Neuronal stem cell (in vitro differentiated cells): ENCODE measurements at regions not wholly inside any gene's neighbourhood (a gene's known extent, or its start where the extent isn't known, plus 50 kb on each side); places are given as distances from the start of the nearest gene placed in this dataset.
A peak's percentile ranks its signal among the peaks of the same experiment; 100 is the strongest.

Experiments
- DNase-seq: peaks from one replicate; pipeline ENCODE4 v3.0.0-alpha.2; 2013; ENCODE audit warnings: low spot score
- H2AFZ ChIP-seq: one replicate; pipeline ENCODE4 v1.6.1; 2013; ENCODE audit warnings: mild to moderate bottlenecking, low read length, inconsistent platforms
- H2AK5ac ChIP-seq: 2 replicates; pipeline ENCODE4 v1.6.1; 2013; ENCODE audit warnings: low read depth, mild to moderate bottlenecking, inconsistent platforms, low read length, moderate library complexity, mixed read lengths
- H2BK120ac ChIP-seq: 2 replicates; pipeline ENCODE4 v1.6.1; 2013; ENCODE audit warnings: low read depth, mild to moderate bottlenecking, inconsistent platforms, low read length, moderate library complexity, mixed read lengths
- H2BK12ac ChIP-seq: one replicate; pipeline ENCODE4 v1.6.1; 2013; ENCODE audit warnings: low read length, inconsistent platforms
- H2BK15ac ChIP-seq: 2 replicates; pipeline ENCODE4 v1.6.1; 2013; ENCODE audit warnings: mild to moderate bottlenecking, low read length, inconsistent platforms, mixed read lengths
- H2BK5ac ChIP-seq: one replicate; pipeline ENCODE4 v1.6.1; 2013; ENCODE audit warnings: inconsistent platforms, mild to moderate bottlenecking, low read length, moderate library complexity
- H3K14ac ChIP-seq: one replicate; pipeline ENCODE4 v1.6.1; 2013; ENCODE audit warnings: low read length, inconsistent platforms
- H3K18ac ChIP-seq: 2 replicates; pipeline ENCODE4 v1.6.1; 2013; ENCODE audit warnings: low read length, inconsistent platforms
- H3K23ac ChIP-seq: 2 replicates; pipeline ENCODE4 v1.6.1; 2013; ENCODE audit warnings: low read depth, mild to moderate bottlenecking, mixed read lengths, low read length, inconsistent platforms; ENCODE audit not compliant: poor library complexity
- H3K27ac ChIP-seq: replicated peaks from 3 replicates; pipeline ENCODE4 v1.5.1; 2013; ENCODE audit warnings: low read length, inconsistent platforms
- H3K27me3 ChIP-seq, 3 experiments: 2 replicates each; pipeline ENCODE4 v1.6.1; 2013; ENCODE audit warnings: low read length in 3 of 3, mild to moderate bottlenecking in 2 of 3, inconsistent platforms in 1 of 3, low read depth in 1 of 3, mixed read lengths in 1 of 3, moderate library complexity in 1 of 3; ENCODE audit not compliant: control insufficient read depth in 3 of 3, insufficient read depth in 3 of 3
- H3K36me3 ChIP-seq, 2 donors: replicated peaks in 1 of 2; 2 replicates each; pipeline ENCODE4 v1.6.1; 2013; ENCODE audit warnings: low read length in 2 of 2; ENCODE audit not compliant: control insufficient read depth in 2 of 2, insufficient read depth in 2 of 2
- H3K4ac ChIP-seq: 2 replicates; pipeline ENCODE4 v1.6.1; 2013; ENCODE audit warnings: inconsistent platforms, mild to moderate bottlenecking, low read length, moderate library complexity
- H3K4me1 ChIP-seq, 2 donors: 1 replicate in 1 of 2; 2 replicates in 1 of 2; pipeline ENCODE4 v1.6.1; 2013; ENCODE audit warnings: low read length in 2 of 2, low read depth in 1 of 2; ENCODE audit not compliant: control insufficient read depth in 2 of 2, insufficient read depth in 1 of 2
- H3K4me2 ChIP-seq: one replicate; pipeline ENCODE4 v1.6.1; 2013; ENCODE audit warnings: mild to moderate bottlenecking, low read length, inconsistent platforms; ENCODE audit not compliant: insufficient read depth, poor library complexity, severe bottlenecking
- H3K4me3 ChIP-seq, 2 donors: 2 replicates each; pipeline ENCODE4 v1.5.1; 2013; ENCODE audit warnings: low read length in 2 of 2, mild to moderate bottlenecking in 2 of 2, inconsistent platforms in 1 of 2, moderate library complexity in 1 of 2
- H3K79me1 ChIP-seq: one replicate; pipeline ENCODE4 v1.6.1; 2013; ENCODE audit warnings: low read depth, mild to moderate bottlenecking, inconsistent platforms, low read length, moderate library complexity
- H3K9ac ChIP-seq: one replicate; pipeline ENCODE4 v1.6.1; 2013; ENCODE audit warnings: mild to moderate bottlenecking, low read depth, low read length, inconsistent platforms; ENCODE audit not compliant: poor library complexity
- H3K9me3 ChIP-seq, 2 donors: replicated peaks in 1 of 2; 2 replicates each; pipeline versions ENCODE3 to v1.6.1; 2013; ENCODE audit warnings: low read length in 2 of 2, mild to moderate bottlenecking in 2 of 2, inconsistent platforms in 1 of 2, low read depth in 1 of 2, mixed read lengths in 1 of 2, moderate library complexity in 1 of 2; ENCODE audit not compliant: control insufficient read depth in 2 of 2, insufficient read depth in 1 of 2
- H4K8ac ChIP-seq: one replicate; pipeline ENCODE4 v1.6.1; 2013; ENCODE audit warnings: low read depth, mild to moderate bottlenecking, inconsistent platforms, low read length, moderate library complexity
- H4K91ac ChIP-seq: one replicate; pipeline ENCODE4 v1.6.1; 2013; ENCODE audit warnings: low read length, low read depth, mild to moderate bottlenecking, inconsistent platforms; ENCODE audit not compliant: poor library complexity
- WGBS, 2 donors: extraction: QIAGEN DNeasy Blood & Tissue Kit; methylation state at CpG; one replicate each; pipeline ENCODE4 v1.1.7; 2013; ENCODE audit warnings: missing lambda C conversion rate in 2 of 2, mixed read lengths in 1 of 2; ENCODE audit not compliant: insufficient read length in 2 of 2, insufficient replicate concordance in 1 of 2; ENCODE audit errors: extremely low coverage in 2 of 2; 5-methylcytosine and 5-hydroxymethylcytosine counted together

DNA sequence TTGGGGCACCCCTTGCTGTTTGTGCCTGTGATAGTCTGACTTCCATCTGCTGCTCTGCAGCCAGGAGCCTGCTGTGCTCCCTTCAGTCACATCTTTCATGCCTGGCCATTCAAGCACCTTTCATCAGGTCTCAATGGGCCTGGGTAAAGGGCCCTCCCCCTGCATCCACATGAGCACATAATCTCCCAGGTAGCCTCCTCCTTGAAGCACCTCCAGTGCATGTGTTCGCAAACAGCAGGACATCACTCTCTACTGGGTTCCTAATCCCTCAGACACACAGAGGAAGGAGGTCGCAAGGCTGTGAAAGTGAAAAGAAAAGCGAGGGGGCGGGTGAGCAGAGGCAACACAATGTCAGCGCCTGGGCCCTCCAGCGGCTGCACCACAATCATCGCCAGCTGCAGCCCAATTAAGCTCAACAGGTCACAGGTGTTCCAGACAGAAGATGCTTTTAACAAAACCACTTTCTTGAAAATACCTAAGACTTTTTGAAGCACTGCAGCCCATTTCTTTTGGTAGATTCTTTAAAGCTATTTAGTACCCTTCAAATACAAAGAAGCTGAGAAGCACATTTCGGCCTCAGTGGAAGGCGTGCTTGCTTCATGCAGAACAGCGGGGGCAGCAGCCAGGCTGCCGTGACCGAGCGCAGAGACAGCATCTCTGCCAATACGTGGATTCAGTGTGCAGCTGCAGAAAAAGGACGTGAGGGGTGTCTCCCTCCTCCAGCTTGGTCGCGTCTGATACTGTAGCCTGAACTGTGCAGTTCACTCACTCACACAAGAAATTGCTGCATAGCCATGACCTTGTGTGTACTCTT lies 92.2 kb upstream of the SPRY1 start:
- H4K8ac ChIP-seq: no peak overlapping the region
- no CpG with 5 or more reads among the region's 17 CpGs for WGBS, 2 donors
- no peaks in the 10 kb centered on the region for H3K79me1 ChIP-seq
- peak overlapping the region in 1 of 2 donors; percentile 34 for H3K4me3 ChIP-seq
- H3K4me2 ChIP-seq: no peak overlapping the region
- peak overlapping the region; percentile 70 for H2AFZ ChIP-seq
- no peak overlapping the region for H2BK5ac ChIP-seq
- H2AK5ac ChIP-seq: no peak overlapping the region
- H3K27ac ChIP-seq: peak overlapping the region; percentile 96
- H3K4ac ChIP-seq: no peak overlapping the region
- H2BK15ac ChIP-seq: no peak overlapping the region
- peak; percentile 89 for DNase-seq
- H3K23ac ChIP-seq: no peak overlapping the region
- H3K9me3 ChIP-seq: peaks cover 2 to 20% of the 10 kb centered on the region in 2 donors
- H4K91ac ChIP-seq: no peak overlapping the region
- H3K27me3 ChIP-seq: no peaks in the 10 kb centered on the region
- no peak overlapping the region for H3K18ac ChIP-seq
- no peak overlapping the region for H3K9ac ChIP-seq
- H3K4me1 ChIP-seq: peaks cover 22 to 26% of the 10 kb centered on the region in 2 donors
- peaks cover 0 to 2% of the 10 kb centered on the region in 2 donors for H3K36me3 ChIP-seq
- no peak overlapping the region for H3K14ac ChIP-seq
- H2BK120ac ChIP-seq: no peak overlapping the region
- no peak overlapping the region for H2BK12ac ChIP-seq

DNA sequence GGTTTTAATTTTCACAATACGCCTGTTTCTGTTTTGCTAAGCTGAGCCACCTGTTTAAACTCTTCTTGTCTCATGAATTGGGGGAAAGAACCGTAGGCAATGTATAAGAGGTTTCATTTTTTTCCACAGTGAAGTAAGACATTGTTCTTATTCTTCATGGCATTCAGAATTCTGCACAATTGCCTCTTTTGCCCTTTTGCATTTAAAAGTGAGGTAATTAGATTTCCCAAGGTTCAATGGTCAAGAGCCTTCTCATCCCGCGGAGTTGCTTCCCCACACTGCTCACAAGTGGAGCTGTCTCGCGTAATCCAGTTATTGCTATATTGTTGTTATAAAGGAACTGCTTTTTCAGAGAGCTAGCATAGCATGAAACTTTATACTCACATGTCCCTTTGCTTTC lies 90.9 kb upstream of the SPRY1 start:
- Histone ChIP-seq H3K9me3 (peaks cover 2 to 20% of the 10 kb centered on the region in 2 donors), H3K36me3 (peaks cover 0 to 2% of the 10 kb centered on the region in 2 donors), H3K9ac (no peak overlapping the region), H3K14ac (no peak overlapping the region), H3K4me2 (no peak overlapping the region), H2BK5ac (no peak overlapping the region), H3K4me3 (no peak overlapping the region), H3K79me1 (no peaks in the 10 kb centered on the region), H3K27me3 (no peaks in the 10 kb centered on the region), H3K4me1 (peaks cover 22 to 26% of the 10 kb centered on the region in 2 donors), H2BK15ac (no peak overlapping the region), H3K4ac (no peak overlapping the region), H3K23ac (no peak overlapping the region), H2AK5ac (no peak overlapping the region), H4K8ac (no peak overlapping the region), H2BK120ac (no peak overlapping the region), H2BK12ac (no peak overlapping the region), H3K18ac (no peak overlapping the region), H3K27ac (peak overlapping the region; percentile 96), H2AFZ (no peak overlapping the region), H4K91ac (no peak overlapping the region)
- no peak for DNase-seq
- no CpG with 5 or more reads among the region's 6 CpGs for WGBS, 2 donors

DNA sequence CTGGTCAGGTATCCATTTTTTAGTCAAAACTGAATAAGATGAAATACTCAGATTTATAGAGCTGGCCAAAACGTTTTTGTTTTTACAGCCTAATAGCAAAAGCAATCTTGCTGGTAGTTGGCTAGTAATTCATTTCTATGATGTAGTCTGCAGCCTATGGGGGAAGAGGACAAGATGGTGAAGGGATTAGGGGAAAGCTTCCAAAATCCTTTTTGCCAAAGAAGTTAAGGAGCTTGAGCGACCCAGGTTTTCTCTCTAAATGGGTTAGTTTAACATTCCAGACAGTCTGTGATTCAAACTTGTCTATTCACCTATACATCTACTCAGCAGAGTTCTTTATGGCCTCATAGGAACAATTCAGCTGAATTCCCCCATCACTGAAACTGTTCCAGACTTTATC lies 89.8 kb upstream of the SPRY1 start:
- WGBS, 2 donors: no CpG with 5 or more reads among the region's 2 CpGs

DNA sequence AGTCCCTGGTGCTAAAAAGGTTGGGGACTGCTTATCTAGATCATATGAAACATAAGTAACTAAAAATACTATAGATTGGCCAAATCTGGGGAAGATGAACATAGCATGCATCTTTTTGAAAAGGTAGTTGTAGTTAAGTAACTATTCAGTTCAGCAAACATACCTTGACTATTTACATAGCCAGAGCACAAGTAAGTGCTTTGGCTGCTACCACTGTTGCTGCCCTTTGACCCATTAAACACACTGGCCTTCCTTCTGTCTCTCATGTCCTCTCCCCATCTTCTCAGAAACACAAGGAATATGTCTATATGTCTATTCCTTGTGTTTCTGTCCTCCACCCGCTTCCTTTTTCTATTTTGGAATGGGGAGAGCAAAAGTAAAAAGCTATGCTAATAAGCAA lies 87.9 kb upstream of the SPRY1 start:
- no peak overlapping the region for H3K14ac ChIP-seq
- H3K4ac ChIP-seq: no peak overlapping the region
- no peak overlapping the region for H4K8ac ChIP-seq
- no peak for DNase-seq
- no peak overlapping the region for H2BK15ac ChIP-seq
- H3K9ac ChIP-seq: no peak overlapping the region
- no peak overlapping the region for H4K91ac ChIP-seq
- no peak overlapping the region for H2AK5ac ChIP-seq
- H3K27ac ChIP-seq: no peak overlapping the region
- H3K36me3 ChIP-seq: peaks cover 0 to 2% of the 10 kb centered on the region in 2 donors
- H2AFZ ChIP-seq: no peak overlapping the region
- no peak overlapping the region for H2BK12ac ChIP-seq
- H3K27me3 ChIP-seq: no peaks in the 10 kb centered on the region
- no peak overlapping the region for H3K18ac ChIP-seq
- no peak overlapping the region for H2BK120ac ChIP-seq
- H3K4me1 ChIP-seq: peaks cover 18 to 35% of the 10 kb centered on the region in 2 donors
- H2BK5ac ChIP-seq: no peak overlapping the region
- H3K23ac ChIP-seq: no peak overlapping the region
- H3K4me2 ChIP-seq: no peak overlapping the region
- no CpG with 5 or more reads among the region's 1 CpG for WGBS, 2 donors
- no peak overlapping the region for H3K4me3 ChIP-seq
- H3K79me1 ChIP-seq: no peaks in the 10 kb centered on the region
- peaks cover 2 to 20% of the 10 kb centered on the region in 2 donors for H3K9me3 ChIP-seq

More for the DNA sequence above, 89.8 kb upstream of the SPRY1 start:
- Histone ChIP-seq H3K4ac (no peak overlapping the region), H2BK5ac (no peak overlapping the region), H3K27ac (no peak overlapping the region), H4K8ac (no peak overlapping the region), H4K91ac (no peak overlapping the region), H2BK120ac (no peak overlapping the region), H3K79me1 (no peaks in the 10 kb centered on the region), H2BK15ac (no peak overlapping the region), H3K14ac (no peak overlapping the region), H2BK12ac (no peak overlapping the region), H2AK5ac (no peak overlapping the region), H3K27me3 (no peaks in the 10 kb centered on the region), H3K4me3 (no peak overlapping the region), H3K18ac (no peak overlapping the region), H3K4me1 (peaks cover 19 to 26% of the 10 kb centered on the region in 2 donors), H3K9me3 (peaks cover 2 to 20% of the 10 kb centered on the region in 2 donors), H3K4me2 (no peak overlapping the region), H3K23ac (no peak overlapping the region), H3K9ac (no peak overlapping the region), H3K36me3 (peaks cover 0 to 2% of the 10 kb centered on the region in 2 donors), H2AFZ (no peak overlapping the region)
- no peak for DNase-seq
